OCI-LY1 (cell line): ENCODE measurements at regions not wholly inside any gene's neighbourhood (a gene's known extent, or its start where the extent isn't known, plus 50 kb on each side); places are given as distances from the start of the nearest gene placed in this dataset.

Source experiments
- H2AFZ ChIP-seq: fragments of 200-600 bp; sonication (generic), shearing (Covaris generic); 2 replicates; pipeline ENCODE4 v1.6.0; 2014; ENCODE audit warnings: antibody characterized with exemption, mild to moderate bottlenecking, low read length
- H3F3A ChIP-seq: fragments of 200-600 bp; sonication (generic), shearing (Covaris generic); 2 replicates; pipeline ENCODE4 v1.6.0; 2014; ENCODE audit warnings: mild to moderate bottlenecking, antibody characterized with exemption, low read length, moderate library complexity; ENCODE audit not compliant: insufficient read depth
- H3K27ac ChIP-seq: fragments of 200-600 bp; sonication (generic); 2 replicates; pipeline ENCODE4 v1.5.1; 2014; ENCODE audit warnings: low read length, mixed run types, mild to moderate bottlenecking, low read depth; ENCODE audit not compliant: poor library complexity, severe bottlenecking
- H3K27me3 ChIP-seq: fragments of 200-600 bp; sonication (generic); 2 replicates; pipeline ENCODE4 v1.6.0; 2014; ENCODE audit warnings: antibody characterized with exemption, mild to moderate bottlenecking, low read length, moderate library complexity; ENCODE audit not compliant: insufficient read depth
- H3K36me3 ChIP-seq: fragments of 200-600 bp; sonication (generic); 2 replicates; pipeline ENCODE4 v1.6.1; 2014; ENCODE audit warnings: mild to moderate bottlenecking, antibody characterized with exemption, low read length, moderate library complexity, mixed read lengths; ENCODE audit not compliant: insufficient read depth
- H3K4me1 ChIP-seq: fragments of 200-600 bp; sonication (generic); 2 replicates; pipeline ENCODE4 v1.5.1; 2014; ENCODE audit warnings: mild to moderate bottlenecking, low read length, moderate library complexity; ENCODE audit not compliant: insufficient read depth, severe bottlenecking
- H3K4me2 ChIP-seq: fragments of 200-600 bp; sonication (generic), shearing (Covaris generic); 2 replicates; pipeline ENCODE4 v1.6.1; 2014; ENCODE audit warnings: low read length
- H3K4me3 ChIP-seq: fragments of 200-600 bp; sonication (generic); 2 replicates; pipeline ENCODE4 v1.5.1; 2014; ENCODE audit warnings: low read length, low read depth, mild to moderate bottlenecking, mixed read lengths; ENCODE audit not compliant: poor library complexity, severe bottlenecking
- H3K79me2 ChIP-seq: fragments of 200-600 bp; shearing (Covaris generic); 2 replicates; pipeline ENCODE4 v1.6.1; 2016; ENCODE audit warnings: mixed run types, low read length, mixed read lengths; ENCODE audit not compliant: insufficient read depth
- H3K9ac ChIP-seq: fragments of 200-600 bp; sonication (generic), shearing (Covaris generic); 2 replicates; pipeline ENCODE4 v1.6.1; 2014; ENCODE audit warnings: mild to moderate bottlenecking, low read length, mixed read lengths
- H3K9me2 ChIP-seq: fragments of 200-600 bp; sonication (generic), shearing (Covaris generic); 2 replicates; pipeline ENCODE4 v1.6.1; 2014; ENCODE audit warnings: low read depth, mild to moderate bottlenecking, low read length, mixed read lengths
- H3K9me3 ChIP-seq: fragments of 200-600 bp; shearing (Covaris generic); 2 replicates; pipeline ENCODE4 v1.6.1; 2014; ENCODE audit warnings: low read length, mixed read lengths
- H4K20me1 ChIP-seq: fragments of 200-600 bp; sonication (generic), shearing (Covaris generic); 2 replicates; pipeline ENCODE4 v1.6.0; 2016; ENCODE audit warnings: mild to moderate bottlenecking, low read length; ENCODE audit not compliant: insufficient read depth
- EZH2 ChIP-seq: fragments of 200-600 bp; sonication (generic), shearing (Covaris generic); IDR thresholded peaks from 2 replicates; pipeline ENCODE4 v1.8.0; 2017; ENCODE audit warnings: borderline replicate concordance, mixed run types, mild to moderate bottlenecking, antibody characterized with exemption, low read length, moderate library complexity, mixed read lengths
- TF ChIP-seq, protein P1 (sequence below): fragments of 200-600 bp; sonication (generic), shearing (Covaris generic); IDR thresholded peaks from 2 replicates; pipeline ENCODE4 v1.5.1; 2017; ENCODE audit warnings: mild to moderate bottlenecking, antibody characterized with exemption, low read length, moderate library complexity, mixed read lengths

GRCh38 chr10:88028072-88028471 lies 164.6 kb downstream of the PTEN start:
- Histone ChIP-seq H3K27me3 (no peaks in the 10 kb centered on the region), H3K27ac (no peak overlapping the region), H3F3A (no peaks in the 10 kb centered on the region), H3K4me1 (no peaks in the 10 kb centered on the region), H3K4me2 (no peak overlapping the region), H3K4me3 (no peak overlapping the region), H3K79me2 (no peaks in the 10 kb centered on the region), H4K20me1 (no peaks in the 10 kb centered on the region), H3K36me3 (no peaks in the 10 kb centered on the region), H3K9me3 (no peaks in the 10 kb centered on the region), H3K9ac (no peak overlapping the region), H2AFZ (no peak overlapping the region), H3K9me2 (no peaks in the 10 kb centered on the region)
- TF ChIP-seq, protein P1, sequence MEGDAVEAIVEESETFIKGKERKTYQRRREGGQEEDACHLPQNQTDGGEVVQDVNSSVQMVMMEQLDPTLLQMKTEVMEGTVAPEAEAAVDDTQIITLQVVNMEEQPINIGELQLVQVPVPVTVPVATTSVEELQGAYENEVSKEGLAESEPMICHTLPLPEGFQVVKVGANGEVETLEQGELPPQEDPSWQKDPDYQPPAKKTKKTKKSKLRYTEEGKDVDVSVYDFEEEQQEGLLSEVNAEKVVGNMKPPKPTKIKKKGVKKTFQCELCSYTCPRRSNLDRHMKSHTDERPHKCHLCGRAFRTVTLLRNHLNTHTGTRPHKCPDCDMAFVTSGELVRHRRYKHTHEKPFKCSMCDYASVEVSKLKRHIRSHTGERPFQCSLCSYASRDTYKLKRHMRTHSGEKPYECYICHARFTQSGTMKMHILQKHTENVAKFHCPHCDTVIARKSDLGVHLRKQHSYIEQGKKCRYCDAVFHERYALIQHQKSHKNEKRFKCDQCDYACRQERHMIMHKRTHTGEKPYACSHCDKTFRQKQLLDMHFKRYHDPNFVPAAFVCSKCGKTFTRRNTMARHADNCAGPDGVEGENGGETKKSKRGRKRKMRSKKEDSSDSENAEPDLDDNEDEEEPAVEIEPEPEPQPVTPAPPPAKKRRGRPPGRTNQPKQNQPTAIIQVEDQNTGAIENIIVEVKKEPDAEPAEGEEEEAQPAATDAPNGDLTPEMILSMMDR, result no peak
- TF ChIP-seq EZH2, result no peak

GRCh38 chr10:88028654-88029053 lies 165.2 kb downstream of the PTEN start:
- no peak for TF ChIP-seq EZH2
- TF ChIP-seq, protein P1, result no peak
- no peaks in the 10 kb centered on the region for H3K9me3 ChIP-seq
- no peaks in the 10 kb centered on the region for H3K27me3 ChIP-seq
- no peak overlapping the region for H3K27ac ChIP-seq
- H4K20me1 ChIP-seq, result no peaks in the 10 kb centered on the region
- H3K9me2 ChIP-seq, result no peaks in the 10 kb centered on the region
- no peak overlapping the region for H2AFZ ChIP-seq
- H3K79me2 ChIP-seq, result no peaks in the 10 kb centered on the region
- no peak overlapping the region for H3K9ac ChIP-seq
- no peak overlapping the region for H3K4me3 ChIP-seq
- H3K36me3 ChIP-seq, result no peaks in the 10 kb centered on the region
- H3K4me1 ChIP-seq, result no peaks in the 10 kb centered on the region
- H3K4me2 ChIP-seq, result no peak overlapping the region
- no peaks in the 10 kb centered on the region for H3F3A ChIP-seq

GRCh38 chr10:88032566-88032965 lies 169.1 kb downstream of the PTEN start:
- Histone ChIP-seq H3K9ac (no peak overlapping the region), H3K36me3 (no peaks in the 10 kb centered on the region), H3K27ac (no peak overlapping the region), H3F3A (no peaks in the 10 kb centered on the region), H2AFZ (no peak overlapping the region), H3K4me3 (no peak overlapping the region), H3K9me2 (no peaks in the 10 kb centered on the region), H3K9me3 (no peaks in the 10 kb centered on the region), H4K20me1 (no peaks in the 10 kb centered on the region), H3K79me2 (no peaks in the 10 kb centered on the region), H3K4me2 (no peak overlapping the region), H3K27me3 (no peaks in the 10 kb centered on the region), H3K4me1 (no peaks in the 10 kb centered on the region)
- TF ChIP-seq, protein P1, result no peak
- no peak for TF ChIP-seq EZH2
